PC-3 (cell line): ENCODE measurements at regions not wholly inside any gene's neighbourhood (a gene's known extent, or its start where the extent isn't known, plus 50 kb on each side); places are given as distances from the start of the nearest gene placed in this dataset.

ENCODE experiments used
- ATAC-seq: fragments of 200-7000 bp; cut with Tn5 transposase; 2 replicates; pipeline ENCODE4 v1.9.1; 2020; ENCODE audit warnings: mild to moderate bottlenecking, moderate library complexity
- BruUV-seq: library from RNA; stranded (reverse); fragments of 400-500 nt; replicated peaks from 2 replicates; lab custom pipeline; 2021; lab: Mats Ljungman, UMichigan
- CTCF ChIA-PET: fragments of 300-600 bp; sonication (Branson Sonifier 250); formaldehyde crosslinking; loops from one replicate; lab custom pipeline; 2022; ENCODE audit warnings: antibody characterized with exemption; lab: Charles Lee
- POLR2A ChIA-PET: fragments of 300-600 bp; sonication (Branson Sonifier 250); formaldehyde crosslinking; loops from one replicate; lab custom pipeline; 2022; ENCODE audit warnings: antibody characterized with exemption; ENCODE audit not compliant: unreplicated experiment; lab: Charles Lee
- DNase-seq: peaks from one replicate; pipeline ENCODE4 v3.0.0-alpha.2; 2015
- H2AFZ ChIP-seq: fragments of 300-600 bp; sonication (generic); 2 replicates; pipeline ENCODE4 v1.6.0; 2016; ENCODE audit warnings: antibody characterized with exemption, low read length
- H3F3A ChIP-seq: fragments of 300-600 bp; sonication (generic); one replicate; pipeline ENCODE4 v1.6.0; 2017; ENCODE audit warnings: antibody characterized with exemption, low read length, control low read depth, mild to moderate bottlenecking; ENCODE audit not compliant: unreplicated experiment
- H3K27ac ChIP-seq: fragments of 300-600 bp; sonication (generic); 2 replicates; pipeline ENCODE4 v1.5.1; 2016; ENCODE audit warnings: mild to moderate bottlenecking, low read length
- H3K27me3 ChIP-seq: fragments of 300-600 bp; sonication (generic); 2 replicates; pipeline ENCODE4 v1.6.1; 2016; ENCODE audit warnings: low read length, mixed read lengths
- H3K36me3 ChIP-seq: fragments of 300-600 bp; sonication (generic); 2 replicates; pipeline ENCODE4 v1.6.1; 2016; ENCODE audit warnings: low read depth, mixed run types, low read length, mixed read lengths
- H3K4me1 ChIP-seq: fragments of 300-600 bp; sonication (generic); 2 replicates; pipeline ENCODE4 v1.5.1; 2016; ENCODE audit warnings: low read length; ENCODE audit not compliant: insufficient read depth
- H3K4me2 ChIP-seq: fragments of 300-600 bp; sonication (generic); 2 replicates; pipeline ENCODE4 v1.6.0; 2016; ENCODE audit warnings: low read length
- H3K4me3 ChIP-seq: fragments of 300-600 bp; sonication (generic); 2 replicates; pipeline ENCODE4 v1.5.1; 2016; ENCODE audit warnings: mild to moderate bottlenecking, low read length, mixed read lengths
- H3K79me2 ChIP-seq: fragments of 300-600 bp; sonication (generic); 2 replicates; pipeline ENCODE4 v1.6.1; 2017; ENCODE audit warnings: low read length, mixed read lengths
- H3K9ac ChIP-seq: fragments of 300-600 bp; sonication (generic); 2 replicates; pipeline ENCODE4 v1.6.0; 2016; ENCODE audit warnings: mild to moderate bottlenecking, low read length
- H3K9me2 ChIP-seq: fragments of 300-600 bp; sonication (generic); replicated peaks from 2 replicates; pipeline ENCODE4 v1.6.1; 2016; ENCODE audit warnings: mixed run types, low read length, mixed read lengths
- H3K9me3 ChIP-seq: fragments of 300-600 bp; sonication (generic); 2 replicates; pipeline ENCODE4 v1.6.1; 2016; ENCODE audit warnings: low read length, mixed read lengths
- H4K20me1 ChIP-seq: fragments of 300-600 bp; sonication (generic); 2 replicates; pipeline ENCODE4 v1.6.1; 2016; ENCODE audit warnings: low read length, mixed read lengths
- EZH2 ChIP-seq: fragments of 300-600 bp; sonication (generic); IDR thresholded peaks from one replicate; pipeline ENCODE4 v1.6.1; 2017; ENCODE audit warnings: antibody characterized with exemption, mild to moderate bottlenecking, low read length; ENCODE audit not compliant: unreplicated experiment
- EZH2phosphoT487 ChIP-seq: fragments of 300-600 bp; sonication (generic); IDR thresholded peaks from 2 replicates; pipeline ENCODE4 v1.6.1; 2018; ENCODE audit warnings: mild to moderate bottlenecking, antibody characterized with exemption, low read length, borderline replicate concordance
- intact Hi-C: fragments of 100-400 bp; cut with micrococcal nuclease; formaldehyde crosslinking; loops from 2 replicates; pipeline ENCODE4 v1.9.0; 2023
- TF ChIP-seq, protein P1 (sequence below): fragments of 300-600 bp; sonication (generic); conservative IDR thresholded peaks from 2 replicates; pipeline ENCODE4 v1.5.1; 2017; ENCODE audit warnings: antibody characterized with exemption, low read depth, mild to moderate bottlenecking, low read length

DNA sequence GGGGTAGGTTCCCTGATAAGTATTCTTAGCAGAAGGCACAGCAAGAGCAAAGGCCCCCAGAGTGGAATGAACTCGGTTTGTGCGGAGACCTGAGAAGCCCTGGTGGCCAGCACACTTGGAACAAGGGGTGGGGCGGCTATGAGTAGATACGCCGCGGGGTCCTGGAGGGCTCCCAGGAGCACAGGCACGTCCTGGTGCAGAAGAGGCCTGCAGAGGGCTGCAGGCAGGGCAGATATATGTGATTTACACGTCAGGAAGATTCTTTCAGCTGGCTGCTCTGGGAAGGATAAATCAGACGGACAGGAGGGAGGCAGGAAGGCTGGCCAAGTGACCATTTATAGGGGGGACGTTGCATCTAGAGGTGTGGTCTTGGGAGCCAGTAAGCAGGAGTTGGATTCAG, 70.2 kb upstream of the ATG10 start:
- no peak for ATAC-seq
- H3K36me3 ChIP-seq = no peaks in the 10 kb centered on the region
- H3K27me3 ChIP-seq = no peaks in the 10 kb centered on the region
- no peak overlapping the region for H2AFZ ChIP-seq
- H3K4me2 ChIP-seq = no peak overlapping the region
- TF ChIP-seq EZH2phosphoT487 (no peak), EZH2 (no peak)
- TF ChIP-seq, protein P1, sequence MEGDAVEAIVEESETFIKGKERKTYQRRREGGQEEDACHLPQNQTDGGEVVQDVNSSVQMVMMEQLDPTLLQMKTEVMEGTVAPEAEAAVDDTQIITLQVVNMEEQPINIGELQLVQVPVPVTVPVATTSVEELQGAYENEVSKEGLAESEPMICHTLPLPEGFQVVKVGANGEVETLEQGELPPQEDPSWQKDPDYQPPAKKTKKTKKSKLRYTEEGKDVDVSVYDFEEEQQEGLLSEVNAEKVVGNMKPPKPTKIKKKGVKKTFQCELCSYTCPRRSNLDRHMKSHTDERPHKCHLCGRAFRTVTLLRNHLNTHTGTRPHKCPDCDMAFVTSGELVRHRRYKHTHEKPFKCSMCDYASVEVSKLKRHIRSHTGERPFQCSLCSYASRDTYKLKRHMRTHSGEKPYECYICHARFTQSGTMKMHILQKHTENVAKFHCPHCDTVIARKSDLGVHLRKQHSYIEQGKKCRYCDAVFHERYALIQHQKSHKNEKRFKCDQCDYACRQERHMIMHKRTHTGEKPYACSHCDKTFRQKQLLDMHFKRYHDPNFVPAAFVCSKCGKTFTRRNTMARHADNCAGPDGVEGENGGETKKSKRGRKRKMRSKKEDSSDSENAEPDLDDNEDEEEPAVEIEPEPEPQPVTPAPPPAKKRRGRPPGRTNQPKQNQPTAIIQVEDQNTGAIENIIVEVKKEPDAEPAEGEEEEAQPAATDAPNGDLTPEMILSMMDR = no peak
- intact Hi-C loops = no loop called here
- ChIA-PET POLR2A (no interaction called here), CTCF (no interaction called here)
- no TSS peak for BruUV-seq
- H3K27ac ChIP-seq = no peak overlapping the region
- no peaks in the 10 kb centered on the region for H3K9me2 ChIP-seq
- H3K9ac ChIP-seq = no peak overlapping the region
- no peaks in the 10 kb centered on the region for H3F3A ChIP-seq
- H3K79me2 ChIP-seq = no peaks in the 10 kb centered on the region
- peaks cover 4% of the 10 kb centered on the region; the same call in 1 of the 2 replicates for H3K4me1 ChIP-seq
- H3K4me3 ChIP-seq = no peak overlapping the region
- no peak for DNase-seq
- H3K9me3 ChIP-seq = no peaks in the 10 kb centered on the region
- no peaks in the 10 kb centered on the region for H4K20me1 ChIP-seq

DNA sequence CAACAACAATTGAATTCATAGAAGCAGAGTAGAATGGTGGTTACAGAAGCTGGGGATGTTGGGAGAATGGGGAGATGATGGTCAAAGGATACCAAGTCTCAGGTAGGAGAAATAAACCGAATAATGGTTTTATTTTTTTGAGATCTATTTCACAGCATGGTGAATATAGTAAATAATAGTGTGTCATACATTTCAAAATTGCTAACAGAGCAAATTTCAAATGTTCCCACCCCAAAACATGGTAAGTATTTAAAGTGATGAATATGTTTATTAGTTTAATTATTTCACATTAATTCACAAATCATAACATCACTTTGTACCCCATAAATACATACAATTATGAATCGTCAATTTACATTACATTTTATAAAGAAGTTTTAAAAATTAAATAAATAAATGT, 72.7 kb upstream of the ATG10 start:
- intact Hi-C loops = no loop called here
- H3K27me3 ChIP-seq = no peaks in the 10 kb centered on the region
- H3F3A ChIP-seq = no peaks in the 10 kb centered on the region
- BruUV-seq = no TSS peak
- no peaks in the 10 kb centered on the region for H3K9me3 ChIP-seq
- no peak for DNase-seq
- H3K4me2 ChIP-seq = no peak overlapping the region
- no peaks in the 10 kb centered on the region for H3K79me2 ChIP-seq
- CTCF ChIA-PET = no interaction called here
- no peak overlapping the region for H3K4me3 ChIP-seq
- no peak overlapping the region for H2AFZ ChIP-seq
- POLR2A ChIA-PET = no interaction called here
- no peak overlapping the region for H3K9ac ChIP-seq
- H3K36me3 ChIP-seq = no peaks in the 10 kb centered on the region
- TF ChIP-seq, protein P1 = no peak
- no peak for TF ChIP-seq EZH2
- no peak for TF ChIP-seq EZH2phosphoT487
- ATAC-seq = no peak
- no peak overlapping the region for H3K27ac ChIP-seq
- no peaks in the 10 kb centered on the region for H4K20me1 ChIP-seq
- no peaks in the 10 kb centered on the region for H3K4me1 ChIP-seq
- no peaks in the 10 kb centered on the region for H3K9me2 ChIP-seq

- Histone ChIP-seq H3K27me3 (no peaks in the 10 kb centered on the region), H3F3A (no peaks in the 10 kb centered on the region), H3K9ac (no peak overlapping the region), H3K4me2 (no peak overlapping the region), H4K20me1 (no peaks in the 10 kb centered on the region), H3K36me3 (no peaks in the 10 kb centered on the region), H3K4me1 (no peaks in the 10 kb centered on the region), H2AFZ (no peak overlapping the region), H3K9me2 (no peaks in the 10 kb centered on the region), H3K4me3 (no peak overlapping the region), H3K9me3 (no peaks in the 10 kb centered on the region), H3K27ac (no peak overlapping the region), H3K79me2 (no peaks in the 10 kb centered on the region)
- TF ChIP-seq EZH2phosphoT487 = no peak
- TF ChIP-seq EZH2 = no peak
- TF ChIP-seq, protein P1 = no peak
- intact Hi-C loops = no loop called here
- ChIA-PET POLR2A (no interaction called here), CTCF (no interaction called here)
- ATAC-seq (no peak), DNase-seq (no peak)
- BruUV-seq = no TSS peak
These were observed 73.4 kb upstream of the ATG10 start for GRCh38 chr5:81898403-81898802.
